SK-MEL-5 (cell line): ENCODE measurements at regions not wholly inside any gene's neighbourhood (a gene's known extent, or its start where the extent isn't known, plus 50 kb on each side); places are given as distances from the start of the nearest gene placed in this dataset.

Experiments used
- DNase-seq: peaks from one replicate; pipeline ENCODE4 v3.0.0-alpha.2; 2016; ENCODE audit warnings: low read depth, low spot score
- in situ Hi-C: cut with HindIII; loops from 2 replicates; pipeline ENCODE4 v1.10.0; 2016; ENCODE audit warnings: low sequenced_read_pairs, high pct_unique_total_duplicates, low pct_unique_long_range_greater_than_20kb

DNA sequence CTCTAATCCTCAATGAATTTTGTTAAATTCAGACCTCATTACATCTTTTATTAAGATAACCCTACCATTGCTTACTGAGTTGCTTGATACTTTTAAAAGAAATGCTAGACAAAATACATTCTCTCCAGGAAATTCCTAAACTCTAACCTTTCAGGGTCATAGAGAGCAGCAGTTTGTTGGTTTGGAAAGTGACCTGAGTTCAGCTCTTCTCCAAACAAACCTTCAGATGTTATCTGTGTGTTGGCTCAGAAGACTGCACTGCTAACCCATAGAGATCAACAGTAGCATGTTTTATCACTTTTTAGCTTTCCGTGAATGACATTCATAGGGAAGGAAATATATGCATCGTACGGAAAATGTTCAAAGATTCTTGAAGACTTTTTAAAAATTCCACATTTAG is 101.8 kb upstream of the VEGFC start:
- DNase-seq = no peak
- in situ Hi-C loops = no loop called here

DNA sequence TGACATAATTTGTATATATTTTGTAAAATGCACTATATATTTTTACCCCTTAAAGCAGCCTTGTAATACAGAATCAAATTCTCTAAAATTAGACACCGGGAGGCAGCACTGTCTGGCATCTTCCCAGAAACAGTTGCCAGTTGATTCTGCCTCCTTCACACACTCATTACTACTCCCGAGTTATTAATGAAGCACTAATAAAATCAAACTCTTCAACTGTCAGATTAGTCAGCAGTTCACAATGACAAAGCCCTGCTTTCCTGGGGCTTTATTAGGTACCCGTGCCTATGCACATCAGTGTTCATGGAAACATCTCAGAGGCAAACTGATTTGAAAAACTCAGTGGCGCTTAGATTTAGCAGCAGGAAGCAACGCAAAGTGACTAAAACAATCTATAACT is 103.5 kb upstream of the VEGFC start:
- DNase-seq = no peak
- in situ Hi-C loops = no loop called here

DNA sequence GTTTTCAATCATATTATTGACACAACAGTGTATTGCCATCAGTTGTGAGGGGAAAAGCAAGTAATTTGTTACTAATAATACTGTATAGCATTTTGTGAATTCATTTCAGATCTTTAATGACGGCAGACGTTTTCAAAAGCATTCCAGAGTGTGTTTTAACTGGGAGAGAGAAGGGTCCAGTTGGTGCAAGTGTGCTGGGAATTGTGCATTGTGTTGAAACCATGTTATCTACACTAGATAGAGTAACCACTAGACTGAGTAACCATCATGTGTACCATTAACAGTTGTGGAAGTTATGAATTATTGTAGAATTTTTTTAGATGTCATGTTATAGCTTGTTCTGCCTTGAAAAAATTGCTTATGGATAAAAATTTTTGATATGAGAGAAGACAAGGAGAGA is 104.5 kb upstream of the VEGFC start:
- in situ Hi-C loops = no loop called here
- DNase-seq = no peak

DNA sequence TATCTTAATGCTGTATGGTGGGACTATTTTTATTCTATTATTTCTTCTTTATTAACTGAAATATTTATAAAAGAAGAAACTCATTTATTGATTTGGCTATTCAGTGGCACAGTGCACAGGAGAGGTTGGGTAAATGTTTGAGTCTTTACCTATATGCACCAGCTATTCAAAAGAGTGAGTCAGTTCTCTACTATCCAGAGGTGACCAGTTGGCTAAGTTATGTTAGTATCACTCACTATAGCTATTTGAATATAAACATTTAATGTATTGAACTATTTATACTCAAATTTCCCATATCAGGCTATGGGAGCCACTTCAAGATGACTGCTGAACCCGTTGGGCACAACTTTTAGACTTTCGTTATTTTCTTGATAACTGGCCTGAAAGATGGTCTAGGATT is 106.1 kb upstream of the VEGFC start:
- in situ Hi-C loops = no loop called here
- DNase-seq = no peak

DNA sequence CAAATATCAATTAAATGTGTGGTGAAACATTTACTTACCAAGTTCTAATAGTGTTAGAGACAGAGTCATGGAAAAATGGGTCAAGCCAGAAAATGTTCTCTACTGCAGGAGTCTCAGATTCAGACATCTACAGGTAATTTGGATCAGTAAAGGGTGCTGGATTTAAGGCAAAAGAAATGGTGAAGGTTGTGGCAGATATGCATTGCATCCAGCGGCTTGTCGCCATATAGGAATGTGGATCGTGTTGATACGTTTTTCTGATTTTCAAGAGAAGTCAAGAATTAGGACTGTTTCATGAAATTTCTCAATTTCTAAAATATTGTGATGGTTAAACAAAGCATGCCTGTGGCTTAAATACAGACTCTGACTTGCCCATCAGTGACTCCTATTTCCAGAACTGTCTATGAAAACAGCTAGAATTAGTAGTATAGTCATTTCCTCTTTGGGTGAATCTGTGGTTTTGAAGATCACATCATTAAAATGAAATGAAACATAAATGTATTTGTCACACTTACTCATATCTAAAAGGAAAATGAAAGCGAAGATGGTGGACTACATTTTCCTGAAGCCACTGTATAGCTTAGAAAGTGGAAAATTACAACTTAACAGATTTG is 110.1 kb upstream of the VEGFC start:
- no peak for DNase-seq

DNA sequence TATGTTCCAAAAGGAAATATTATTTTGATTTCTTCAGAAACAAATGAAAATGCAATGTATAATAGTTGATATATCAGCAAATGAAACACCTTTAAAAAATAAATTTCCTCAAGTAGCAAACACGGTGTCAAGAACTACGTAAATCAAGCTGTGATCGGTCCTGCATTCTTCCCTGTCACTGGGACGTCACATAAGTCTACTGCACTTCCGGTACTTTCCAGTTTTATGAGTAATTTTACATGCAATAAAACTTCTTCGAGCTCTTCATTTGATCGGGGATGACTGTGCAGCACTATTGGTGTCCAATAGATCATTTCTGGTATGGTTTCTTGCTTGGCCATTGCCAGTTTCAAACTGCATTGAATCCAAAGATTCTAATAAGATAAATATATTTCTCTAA is 114.0 kb upstream of the VEGFC start:
- in situ Hi-C loops = no loop called here
- no peak for DNase-seq

More for the DNA sequence above, 110.1 kb upstream of the VEGFC start:
- in situ Hi-C loops = no loop called here

DNA sequence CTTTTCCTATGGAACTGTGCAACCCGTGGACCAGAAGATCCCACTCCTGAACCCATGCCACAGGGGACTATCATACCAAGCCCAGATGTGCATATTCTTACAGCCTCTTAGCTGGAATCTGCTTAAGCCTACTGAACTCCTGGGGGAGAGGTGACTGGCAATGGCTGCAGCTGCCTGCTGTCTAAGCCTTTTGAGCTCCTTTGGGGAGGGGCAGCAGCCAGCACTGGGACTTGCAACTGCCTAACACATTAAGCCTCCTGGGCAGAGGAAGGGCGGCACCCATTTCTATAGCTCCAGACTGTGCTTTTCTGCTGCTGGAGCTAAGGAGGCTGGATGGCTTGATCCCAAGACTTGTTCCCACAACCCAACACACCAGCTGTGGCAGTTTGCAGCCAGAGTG is 117.9 kb upstream of the VEGFC start:
- in situ Hi-C loops = no loop called here
- DNase-seq = no peak

DNA sequence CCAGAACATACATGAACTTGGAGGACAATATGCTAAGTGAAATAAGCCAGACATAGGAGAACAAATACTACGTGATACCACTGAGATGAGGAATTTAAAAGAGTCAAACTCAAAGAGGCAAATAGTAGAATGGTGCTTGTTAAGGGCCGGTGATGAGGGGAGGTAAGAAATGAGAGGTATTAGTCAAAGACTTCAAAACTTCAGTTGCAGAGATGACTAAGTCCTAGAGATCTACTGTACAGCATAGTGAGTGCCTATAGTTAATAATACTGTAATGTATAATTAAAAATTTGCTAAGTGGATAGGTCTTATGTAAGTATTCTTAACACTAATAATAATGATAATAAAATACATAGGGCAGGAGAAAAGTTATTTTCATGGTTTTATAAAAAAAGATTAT is 126.9 kb upstream of the VEGFC start:
- in situ Hi-C loops = no loop called here
- no peak for DNase-seq

DNA sequence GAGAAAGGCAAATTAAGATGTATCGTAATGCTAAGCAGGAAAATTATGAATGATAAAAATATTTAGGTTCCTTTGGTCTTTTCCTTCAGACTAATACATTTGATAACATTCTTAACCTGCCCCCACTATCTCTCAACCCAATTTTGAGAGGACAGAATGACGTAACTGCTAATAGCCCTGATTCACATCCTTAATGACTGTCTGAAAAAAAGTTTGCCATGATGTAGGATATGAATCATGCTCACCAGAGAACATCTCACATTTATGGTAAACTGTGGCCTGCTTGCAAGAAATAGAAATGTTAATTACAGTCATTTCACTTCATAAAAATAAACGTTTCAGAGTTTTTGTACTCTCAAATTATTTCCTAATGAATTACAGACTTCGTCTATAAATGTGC is 128.0 kb upstream of the VEGFC start:
- in situ Hi-C loops = no loop called here
- no peak for DNase-seq

DNA sequence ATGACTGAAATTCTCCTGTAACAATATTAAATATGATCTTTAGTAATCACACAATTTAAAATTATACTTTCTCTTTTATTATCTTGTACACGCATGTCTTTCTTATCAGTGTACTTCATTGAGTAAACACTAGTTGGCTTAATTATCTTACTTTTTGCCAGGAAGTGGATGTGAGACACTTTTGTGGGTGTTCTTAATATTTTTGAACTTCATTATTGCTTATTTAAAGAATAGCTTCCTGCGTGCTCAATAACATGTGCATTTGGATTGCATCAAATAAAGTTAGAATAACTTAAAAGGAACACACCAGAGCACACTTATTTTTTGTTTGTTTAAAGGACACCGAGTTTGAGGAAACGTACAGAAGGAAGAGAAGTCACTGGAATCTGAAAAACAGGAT is 128.5 kb upstream of the VEGFC start:
- in situ Hi-C loops = no loop called here
- no peak for DNase-seq

DNA sequence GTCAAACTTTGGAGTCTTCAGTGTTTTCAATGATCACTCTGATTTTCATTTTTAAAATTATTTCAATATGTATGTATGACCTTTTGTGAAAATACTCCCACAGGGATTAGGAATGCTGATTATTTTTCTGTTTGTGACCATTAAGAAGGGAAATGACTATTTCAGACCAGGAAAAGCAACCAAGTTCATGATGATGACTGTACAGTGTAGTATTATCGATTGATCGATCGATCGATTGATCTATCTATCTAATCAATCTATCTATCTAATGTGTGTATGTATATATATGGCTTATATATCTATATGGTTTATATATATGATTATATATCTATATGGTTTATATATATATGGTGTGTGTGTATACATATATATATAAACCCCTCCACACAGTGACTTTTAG is 131.5 kb upstream of the VEGFC start:
- in situ Hi-C loops = no loop called here
- DNase-seq = no peak

DNA sequence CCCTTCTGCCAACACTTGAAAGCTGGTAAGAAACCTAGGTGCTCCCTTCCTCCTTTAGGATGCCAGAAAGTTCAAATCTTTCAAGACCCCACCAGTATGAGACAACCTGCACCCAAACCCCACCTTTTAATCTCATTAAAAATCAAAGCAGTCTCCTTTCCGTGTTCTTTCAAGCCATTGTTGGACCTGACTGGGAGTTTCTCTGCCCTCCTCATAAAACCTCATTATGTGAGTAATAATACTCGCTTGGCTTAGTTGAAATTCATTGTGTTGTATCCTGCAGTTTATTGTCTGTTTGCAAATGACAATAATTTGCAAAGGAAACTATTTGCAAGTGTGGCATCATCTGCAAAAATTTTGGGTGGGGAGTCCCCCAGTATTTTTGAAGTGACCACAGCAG is 133.2 kb upstream of the VEGFC start:
- no peak for DNase-seq
- in situ Hi-C loops = no loop called here

DNA sequence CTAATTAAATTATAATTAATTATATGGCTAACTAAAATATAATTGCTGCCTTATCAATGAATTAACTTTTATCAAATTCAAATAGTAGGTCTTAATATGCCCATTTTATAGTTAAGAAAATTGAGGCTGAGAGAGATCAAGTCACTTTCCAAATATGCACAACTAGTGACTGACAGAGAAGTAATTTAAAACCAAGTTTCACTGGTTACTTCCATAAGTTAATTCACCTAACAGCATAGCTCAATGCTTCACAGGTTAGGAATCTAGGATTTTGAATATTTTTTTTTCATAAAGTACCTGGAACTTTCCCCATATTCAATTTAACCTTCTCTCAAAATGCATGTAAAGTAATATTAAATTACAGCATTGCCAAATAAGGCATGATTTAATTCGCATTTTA is 134.4 kb upstream of the VEGFC start:
- in situ Hi-C loops = no loop called here
- DNase-seq = no peak

DNA sequence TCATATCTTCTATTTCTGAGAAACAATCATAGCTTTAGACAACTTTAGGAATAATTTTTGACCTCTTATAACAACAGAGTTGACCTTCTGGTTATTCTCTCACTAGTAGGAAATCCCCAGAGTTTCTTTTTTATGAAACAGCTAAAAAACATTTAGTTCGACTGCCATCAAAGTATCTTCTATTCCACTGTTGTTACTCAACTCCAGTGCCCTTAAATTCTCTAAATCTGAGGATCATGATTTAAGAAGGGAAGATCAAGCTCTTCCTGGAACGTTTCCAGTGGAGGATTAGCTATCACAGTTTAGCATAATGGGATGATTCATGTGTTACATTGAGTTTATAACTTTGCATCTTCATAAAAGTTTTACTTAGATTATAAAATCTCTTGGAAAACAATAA is 134.9 kb upstream of the VEGFC start:
- in situ Hi-C loops = no loop called here
- DNase-seq = no peak

DNA sequence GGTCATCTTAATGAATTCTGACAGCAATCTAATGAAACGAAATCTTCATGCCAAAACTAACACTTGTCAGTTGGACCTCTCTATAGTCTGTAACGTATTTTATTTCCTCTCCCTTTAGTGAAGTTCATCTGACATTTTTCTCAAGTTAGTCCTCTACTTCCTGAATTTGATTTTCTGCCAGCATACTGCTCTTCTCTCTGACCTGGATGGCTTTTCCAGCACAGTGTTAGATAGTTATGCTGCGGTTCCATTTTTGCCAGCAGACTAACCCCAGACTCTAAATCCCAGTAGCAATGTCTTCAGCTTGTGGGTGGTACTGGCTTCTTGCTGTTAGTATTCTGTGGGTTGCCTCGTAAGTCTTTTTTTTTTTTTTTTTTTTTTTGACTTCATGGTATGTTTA is 146.7 kb upstream of the VEGFC start:
- DNase-seq = no peak
- in situ Hi-C loops = no loop called here

DNA sequence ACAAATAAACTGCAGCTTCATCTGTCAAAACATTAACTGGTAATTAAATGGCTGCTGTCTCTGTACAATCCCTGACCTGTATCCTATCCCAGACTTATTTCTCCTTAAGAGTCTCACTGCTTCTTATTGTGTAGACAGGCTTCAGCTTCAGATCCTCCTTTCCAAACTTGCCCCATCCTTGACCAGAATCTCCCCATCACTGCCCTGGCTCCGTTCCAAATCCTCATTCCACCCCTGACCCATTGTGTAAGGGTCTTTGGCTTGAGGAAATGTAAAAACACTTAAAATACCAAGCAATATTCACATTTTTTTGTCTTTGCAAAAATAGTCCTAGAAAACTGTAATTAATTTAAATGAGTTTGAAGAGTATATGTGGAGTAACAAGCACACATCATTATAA is 152.6 kb upstream of the VEGFC start:
- in situ Hi-C loops = no loop called here
- DNase-seq = no peak

DNA sequence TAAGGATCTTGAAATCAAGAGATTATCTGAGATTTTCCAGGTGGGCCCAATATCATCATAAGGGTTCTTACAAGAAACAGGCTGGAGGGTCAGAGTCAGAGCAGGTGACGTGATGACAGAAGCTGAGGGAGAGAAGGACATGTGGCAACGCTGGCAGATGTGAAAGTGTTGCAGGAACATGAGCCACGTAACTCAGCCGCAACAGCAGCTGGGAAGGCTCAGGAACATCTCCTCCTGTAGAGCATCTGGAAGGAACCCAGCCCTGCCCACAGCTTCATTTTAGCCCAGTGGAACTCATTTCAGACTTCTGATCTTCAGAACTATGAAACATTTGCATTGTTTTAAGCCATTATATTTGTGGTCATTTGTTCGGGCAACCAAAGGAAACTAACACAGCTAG is 156.3 kb upstream of the VEGFC start:
- DNase-seq = no peak
- in situ Hi-C loops = no loop called here

DNA sequence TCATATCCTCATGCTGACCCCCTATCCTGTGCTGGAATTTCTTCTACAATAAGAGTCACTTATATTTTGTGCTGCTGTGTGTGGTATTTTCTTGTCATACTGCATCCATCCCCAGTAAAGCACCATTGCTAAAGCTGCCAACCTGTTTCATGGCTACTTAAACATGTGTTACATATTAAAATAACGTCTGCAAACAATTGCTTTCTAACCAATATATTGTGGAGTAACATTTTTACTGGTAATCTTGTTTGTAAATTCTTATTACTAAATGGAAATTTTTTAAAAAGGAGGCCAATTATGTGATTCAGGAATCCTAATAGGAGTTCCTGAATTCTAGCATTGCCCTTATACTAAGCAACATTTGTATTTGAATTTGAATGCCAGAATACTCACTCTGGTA is 160.3 kb upstream of the VEGFC start:
- DNase-seq = no peak
- in situ Hi-C loops = no loop called here

DNA sequence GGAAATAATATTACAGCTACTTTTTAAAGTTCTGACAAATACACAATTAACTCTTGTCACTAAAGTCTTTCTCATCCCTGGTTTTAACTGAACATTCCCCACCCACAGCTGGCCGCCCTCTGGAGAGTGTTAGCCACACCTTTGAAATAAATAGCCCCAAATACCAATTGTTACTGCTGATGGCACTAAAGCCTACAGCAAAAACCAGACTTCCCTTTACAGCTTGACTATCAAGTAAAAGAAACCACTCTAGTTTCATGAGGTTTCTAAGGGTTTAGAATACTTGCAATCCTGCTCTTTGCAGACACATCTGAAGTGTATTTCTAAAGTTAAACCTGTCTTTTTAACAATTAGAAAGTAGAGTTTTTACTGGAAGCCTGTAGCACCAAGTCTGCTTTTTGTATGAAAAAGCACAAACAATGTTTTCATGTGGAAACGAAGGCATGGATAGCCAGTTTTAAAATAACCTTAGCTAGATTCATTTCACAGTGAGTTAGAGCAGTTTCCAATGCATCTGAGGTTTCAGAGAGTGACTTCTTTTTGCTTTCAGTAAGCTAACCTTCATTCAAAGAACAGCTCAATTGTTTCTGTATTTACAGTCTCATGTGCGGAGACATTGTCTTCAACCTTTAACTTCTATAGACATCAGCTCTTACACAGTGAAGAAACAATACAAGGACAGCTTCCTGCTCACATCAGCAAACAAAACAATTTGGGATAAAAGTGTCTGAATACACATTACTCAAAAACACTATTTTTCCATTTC is 164.8 kb upstream of the VEGFC start:
- in situ Hi-C loops = no loop called here
- DNase-seq = no peak

DNA sequence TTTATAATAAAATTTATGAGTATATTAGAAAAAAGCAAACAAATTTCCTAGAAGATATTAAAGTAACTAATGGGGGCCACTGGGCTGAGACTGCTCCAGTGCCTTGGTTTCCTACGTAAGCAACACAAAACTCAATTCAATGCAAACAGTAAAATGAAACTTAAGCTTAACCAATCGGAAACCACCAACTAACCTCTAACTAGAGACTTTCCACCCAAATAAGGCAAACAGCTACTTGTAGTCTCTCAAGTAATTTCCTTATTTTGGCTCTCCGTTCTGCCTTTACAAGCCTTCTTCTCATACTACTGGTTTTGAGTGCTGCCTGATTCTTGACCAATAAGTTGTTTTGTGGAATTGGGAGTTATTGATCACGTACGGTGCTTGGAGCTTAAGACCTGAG is 167.3 kb upstream of the VEGFC start:
- DNase-seq = no peak
- in situ Hi-C loops = no loop called here
